ENCODE measurements at regions not wholly inside any gene's neighbourhood (a gene's known extent, or its start where the extent isn't known, plus 50 kb on each side); places are given as distances from the start of the nearest gene placed in this dataset.

DNA sequence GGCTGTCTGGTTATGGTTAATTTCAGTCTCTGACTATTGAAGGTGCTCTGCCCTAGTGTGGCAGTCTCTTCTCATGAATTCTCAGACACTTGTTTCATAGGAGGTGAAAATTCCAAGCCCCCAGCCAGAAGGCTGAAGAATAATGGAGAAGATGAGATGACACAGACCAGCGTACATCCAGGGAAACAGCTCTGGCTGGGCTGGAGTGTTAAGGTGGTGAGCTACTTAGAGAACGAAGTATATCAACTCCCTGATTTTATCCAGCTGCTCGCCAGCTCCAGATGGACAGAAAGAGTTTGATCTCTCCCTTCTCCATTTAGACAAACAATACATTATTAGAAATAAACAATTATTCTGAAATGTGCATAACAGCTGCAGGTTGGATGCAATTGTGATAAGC, 494.5 kb upstream of the RGMA start:
- TF ChIP-seq, protein P1, sequence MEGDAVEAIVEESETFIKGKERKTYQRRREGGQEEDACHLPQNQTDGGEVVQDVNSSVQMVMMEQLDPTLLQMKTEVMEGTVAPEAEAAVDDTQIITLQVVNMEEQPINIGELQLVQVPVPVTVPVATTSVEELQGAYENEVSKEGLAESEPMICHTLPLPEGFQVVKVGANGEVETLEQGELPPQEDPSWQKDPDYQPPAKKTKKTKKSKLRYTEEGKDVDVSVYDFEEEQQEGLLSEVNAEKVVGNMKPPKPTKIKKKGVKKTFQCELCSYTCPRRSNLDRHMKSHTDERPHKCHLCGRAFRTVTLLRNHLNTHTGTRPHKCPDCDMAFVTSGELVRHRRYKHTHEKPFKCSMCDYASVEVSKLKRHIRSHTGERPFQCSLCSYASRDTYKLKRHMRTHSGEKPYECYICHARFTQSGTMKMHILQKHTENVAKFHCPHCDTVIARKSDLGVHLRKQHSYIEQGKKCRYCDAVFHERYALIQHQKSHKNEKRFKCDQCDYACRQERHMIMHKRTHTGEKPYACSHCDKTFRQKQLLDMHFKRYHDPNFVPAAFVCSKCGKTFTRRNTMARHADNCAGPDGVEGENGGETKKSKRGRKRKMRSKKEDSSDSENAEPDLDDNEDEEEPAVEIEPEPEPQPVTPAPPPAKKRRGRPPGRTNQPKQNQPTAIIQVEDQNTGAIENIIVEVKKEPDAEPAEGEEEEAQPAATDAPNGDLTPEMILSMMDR (IDR thresholded peaks at IDR 0.05): no peak
- TF ChIP-seq POLR2A (IDR thresholded peaks at IDR 0.05): no peak

Measured in uterus (tissue), 2 donors.